HUDEP-2 (cell line): ENCODE measurements at regions not wholly inside any gene's neighbourhood (a gene's known extent, or its start where the extent isn't known, plus 50 kb on each side); places are given as distances from the start of the nearest gene placed in this dataset.
"Not testable (repeated sequence)": the region's sequence is repeated elsewhere in the genome, so short reads cannot be mapped to it uniquely, and the experiment has no call there.

ENCODE experiments used
- DNase-seq, 76 experiments: peaks; one replicate each; lab custom pipeline; 2025; ENCODE audit not compliant: unreplicated experiment in 76 of 76; lab: John Stamatoyannopoulos, UW

DNA sequence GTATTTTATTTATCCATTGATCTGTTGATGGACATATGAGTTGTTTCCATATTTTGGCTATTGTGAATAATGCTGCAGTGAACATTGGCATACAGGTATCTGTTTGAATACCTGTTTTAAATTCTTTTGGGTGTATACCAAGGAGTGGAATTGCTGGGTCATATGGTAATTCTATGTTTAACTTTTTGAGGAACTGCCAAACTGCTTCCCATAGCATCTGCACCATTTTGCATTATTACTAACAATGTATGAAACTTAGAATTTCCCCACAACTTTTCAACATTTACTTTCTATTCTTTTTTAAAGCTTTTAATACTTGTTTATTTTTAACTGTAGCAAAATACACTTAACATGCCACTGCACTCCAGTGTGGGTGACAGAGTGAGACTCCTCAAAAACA, 57.0 kb upstream of the MSN start:
- DNase-seq = no peak

DNA sequence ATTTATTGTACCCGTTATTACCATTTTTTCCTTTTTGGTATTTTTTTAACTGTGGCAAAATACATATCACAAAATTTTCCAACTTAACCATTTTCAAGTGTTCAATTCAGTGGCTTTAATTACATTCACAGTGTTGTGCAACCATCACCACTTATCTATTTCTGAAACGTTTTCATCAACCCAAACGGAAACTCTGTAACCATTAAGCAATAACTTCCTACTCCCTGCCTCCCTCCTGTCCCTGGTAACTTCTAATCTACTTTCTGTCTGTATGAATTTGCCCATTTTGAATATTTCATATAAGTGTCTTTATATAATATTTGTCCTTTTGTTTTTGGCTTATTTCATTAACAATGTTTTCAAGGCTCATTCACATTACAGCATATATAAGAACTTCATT, 57.4 kb upstream of the MSN start:
- DNase-seq = peak in 1 of 76 experiments; percentile 28

DNA sequence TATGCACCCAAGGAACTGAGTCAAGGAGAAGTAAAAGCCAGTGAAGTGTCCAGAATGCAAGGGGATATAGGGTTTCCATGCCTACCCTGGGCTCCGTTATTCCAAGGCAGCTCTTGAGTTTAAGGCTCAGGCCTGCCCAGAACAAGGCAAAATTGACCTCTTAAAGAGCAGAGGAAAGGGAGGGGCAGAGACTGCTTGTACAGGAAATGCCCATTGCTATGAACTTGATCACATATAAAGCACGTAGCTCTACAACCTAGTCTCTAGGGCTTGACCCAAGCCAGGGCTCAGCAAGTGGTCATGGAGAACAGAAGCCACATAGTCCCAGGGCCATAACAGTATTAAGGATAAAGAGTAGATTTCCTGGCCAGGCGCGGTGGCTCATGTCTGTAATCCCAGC, 58.2 kb upstream of the MSN start:
- no peak for DNase-seq

DNA sequence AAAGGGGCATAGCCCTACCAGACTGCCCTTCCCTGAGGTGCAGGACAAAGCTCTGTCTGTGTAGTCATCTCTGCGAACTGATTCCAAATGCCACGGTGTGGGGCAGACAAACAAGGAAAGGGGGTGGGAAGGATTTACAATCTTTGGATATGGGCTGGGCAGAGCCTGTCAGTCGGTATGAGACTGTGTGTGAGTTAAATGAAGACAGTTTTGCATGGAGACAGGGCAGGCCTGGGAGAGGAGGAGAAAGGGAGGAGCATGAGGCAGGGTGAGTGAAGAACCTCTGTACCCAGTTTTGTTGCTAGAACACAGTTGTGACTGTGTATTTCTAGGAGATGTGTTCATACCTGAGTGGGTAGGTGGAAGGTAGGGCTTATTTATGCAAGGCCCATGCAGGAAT, 59.4 kb upstream of the MSN start:
- no peak for DNase-seq

DNA sequence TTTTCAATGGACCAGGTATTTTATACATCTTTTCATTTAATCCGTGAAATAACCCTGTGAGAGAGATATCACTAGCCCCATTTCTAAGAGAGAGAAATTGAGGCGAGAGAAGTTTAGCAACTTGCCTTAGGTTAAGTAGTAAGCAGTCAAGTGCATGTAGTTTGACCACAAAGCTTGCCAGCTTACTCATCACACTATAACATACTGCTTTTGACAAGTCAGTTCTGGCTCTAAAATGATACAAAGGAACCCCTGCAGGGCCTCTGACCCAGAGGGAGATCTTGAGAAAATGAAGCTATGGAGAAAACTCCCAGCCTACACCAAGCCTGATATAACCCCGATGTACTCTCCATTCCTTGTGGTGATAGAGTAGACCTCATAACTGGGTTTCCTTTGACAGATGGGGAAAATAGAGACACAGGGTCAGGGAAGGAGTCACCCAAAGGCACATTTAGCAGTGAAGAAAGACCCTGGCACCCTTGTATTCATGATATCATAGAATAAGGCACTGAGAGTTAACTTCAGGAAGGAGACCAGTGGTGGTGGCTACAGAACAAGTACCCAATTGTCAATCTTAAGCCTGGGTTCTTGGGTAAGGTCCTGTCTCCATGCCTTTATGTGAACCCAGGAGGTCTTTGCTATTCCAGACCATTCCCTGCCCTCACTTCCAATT, 60.2 kb upstream of the MSN start:
- DNase-seq = peak in 1 of 76 experiments; percentile 0

DNA sequence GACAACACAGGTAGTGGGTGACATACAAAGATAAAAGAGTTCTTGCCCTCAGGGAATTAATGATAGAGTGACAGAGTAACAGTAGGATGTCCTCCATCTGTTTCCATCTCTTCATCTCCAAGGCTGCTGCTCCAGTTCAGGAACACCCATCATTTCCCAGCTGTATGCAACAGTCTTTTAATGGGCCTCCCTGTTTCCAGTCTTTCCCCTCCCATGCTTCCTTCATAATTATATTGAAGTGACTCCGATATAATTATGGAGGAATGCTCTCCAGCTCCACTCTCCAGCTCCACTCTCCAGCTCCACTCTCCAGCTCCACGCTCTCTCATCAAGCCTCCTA, 65.3 kb upstream of the MSN start:
- DNase-seq = no peak

DNA sequence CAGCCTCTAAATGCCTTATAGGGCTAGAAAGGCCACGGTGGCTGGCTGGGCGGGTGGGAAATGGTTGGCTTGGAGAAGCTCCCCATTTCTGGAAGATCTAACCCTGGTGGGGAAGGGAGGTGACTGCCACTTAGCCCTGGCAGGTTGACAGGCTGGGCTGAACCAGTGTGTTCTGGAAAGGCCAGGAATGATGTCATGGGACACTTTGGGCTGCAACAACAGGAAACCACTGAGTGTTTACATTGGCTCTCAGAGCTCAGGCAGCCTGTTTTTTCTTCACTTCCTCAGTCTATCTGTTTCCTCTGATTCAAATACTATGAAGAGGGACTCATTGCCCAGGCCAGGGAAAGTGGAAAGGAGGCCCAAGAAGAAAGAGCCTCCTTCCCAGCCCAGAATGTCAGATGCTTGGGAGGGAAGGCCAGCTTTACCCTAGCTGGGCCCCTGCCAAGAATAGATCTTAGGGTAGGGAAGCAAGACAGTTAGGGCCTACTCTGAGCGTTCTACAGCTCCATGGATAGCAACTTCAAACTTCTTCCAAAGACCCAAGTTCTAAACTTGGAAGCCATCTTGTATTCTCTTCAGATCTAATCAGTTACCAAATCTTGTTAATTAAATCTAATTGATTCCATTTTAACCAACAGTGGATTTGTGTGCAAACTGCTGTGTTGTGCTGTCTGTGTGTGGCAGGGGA, 65.8 kb upstream of the MSN start:
- DNase-seq = no peak

DNA sequence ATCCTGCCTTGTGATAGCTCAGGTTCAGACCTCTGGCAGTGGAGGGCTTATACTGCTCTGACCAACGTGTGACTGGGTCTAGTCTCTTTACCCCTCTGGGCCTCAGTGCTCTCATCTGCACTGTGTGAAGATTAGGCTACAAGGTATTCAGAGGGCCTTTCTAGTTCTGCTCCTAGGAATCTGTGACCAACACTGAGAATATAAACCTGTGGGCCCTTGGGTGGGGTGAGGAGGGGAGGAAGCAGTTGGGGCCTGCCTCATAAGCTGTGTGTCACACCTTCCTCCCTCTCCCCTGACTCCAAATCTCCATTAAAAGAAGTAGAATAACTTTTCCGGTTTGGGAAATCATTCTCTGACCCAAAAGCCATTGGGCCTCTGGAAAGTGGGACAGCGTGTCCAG, 66.3 kb upstream of the MSN start:
- DNase-seq = no peak

DNA sequence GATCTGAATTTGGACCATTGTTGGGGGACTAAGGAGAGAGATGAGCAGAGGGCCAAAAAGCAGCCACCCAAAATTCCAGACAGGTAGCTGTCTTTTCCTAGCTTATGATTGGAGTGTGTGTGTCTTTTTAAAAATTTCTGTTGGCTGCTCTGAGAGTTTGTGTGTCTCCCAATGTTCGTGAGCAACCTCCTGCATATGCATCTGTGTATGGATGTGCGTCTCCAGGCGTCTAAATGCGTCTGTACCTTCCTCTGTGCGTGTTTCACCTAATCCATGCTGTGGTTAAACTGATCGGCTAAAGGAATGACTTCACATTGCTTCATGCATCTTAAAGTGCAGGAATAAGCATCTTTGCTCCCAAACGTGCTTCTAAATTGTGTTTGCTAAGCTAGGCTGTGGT, 65.5 kb upstream of the LAS1L start:
- no peak for DNase-seq

DNA sequence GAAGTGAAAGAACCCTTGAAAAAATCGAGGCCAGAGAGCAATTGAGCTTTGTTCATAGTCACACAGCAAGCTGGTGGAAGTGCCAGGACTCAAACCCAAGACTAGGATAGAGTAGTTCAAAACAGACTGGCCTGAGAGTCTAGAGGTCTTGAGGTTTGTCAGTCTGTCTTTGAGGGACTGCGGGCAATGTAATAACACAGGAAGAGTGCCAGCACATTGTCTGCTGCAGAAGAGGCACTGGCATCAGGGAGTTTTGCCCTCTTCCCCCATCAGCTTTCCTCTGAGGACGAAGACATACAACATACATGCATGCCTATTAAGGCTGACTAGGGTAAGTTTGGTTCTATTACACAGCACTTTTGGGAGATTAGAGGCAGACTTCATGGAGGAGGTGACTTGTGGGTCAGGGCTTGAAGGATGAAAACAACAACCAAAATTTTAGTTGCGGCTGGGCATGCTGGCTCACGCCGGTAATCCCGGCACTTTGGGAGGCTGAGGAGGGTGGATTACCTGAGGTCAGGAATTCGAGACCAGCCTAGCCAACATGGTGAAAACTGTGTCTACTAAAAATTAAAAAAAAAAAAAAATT, 64.1 kb upstream of the LAS1L start:
- no peak for DNase-seq

DNA sequence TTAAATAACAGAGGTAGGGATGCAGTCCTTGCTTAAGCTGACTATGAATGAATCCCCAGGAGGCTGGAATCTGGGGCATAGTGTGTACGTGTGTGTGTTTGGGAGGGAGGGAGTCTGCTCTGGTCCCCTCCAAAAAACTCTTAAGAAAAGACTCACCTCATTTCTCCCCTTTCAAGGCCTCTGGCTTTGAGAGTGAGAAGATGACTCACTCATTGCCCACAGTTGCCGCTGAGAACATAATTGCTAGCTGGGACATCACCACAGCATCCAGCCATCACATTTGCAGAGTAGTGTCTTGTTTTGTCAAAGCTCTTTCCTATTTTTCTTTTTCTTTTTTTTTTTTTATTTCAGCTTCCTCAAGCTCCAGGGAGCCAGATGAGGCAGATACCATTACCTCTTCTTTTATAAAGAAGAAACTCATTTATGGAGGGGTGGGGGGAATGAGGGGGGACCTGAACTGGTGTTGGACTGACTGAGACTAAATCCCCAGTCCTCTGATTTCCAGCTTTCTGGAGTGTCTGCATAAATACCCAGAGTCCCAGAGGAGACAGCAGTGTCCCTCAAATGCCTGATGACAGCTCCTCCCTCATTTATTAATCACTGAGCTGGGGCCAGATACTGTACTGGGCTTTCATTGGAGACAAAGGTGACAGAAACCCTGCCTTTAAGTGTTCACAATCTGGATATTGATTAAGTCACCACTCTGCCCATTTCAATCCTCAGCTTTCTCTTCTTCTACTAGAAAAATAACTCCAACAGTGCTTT, 61.9 kb upstream of the LAS1L start:
- peak in 3 of 76 experiments; percentile 0 to 7 (median 1) for DNase-seq

DNA sequence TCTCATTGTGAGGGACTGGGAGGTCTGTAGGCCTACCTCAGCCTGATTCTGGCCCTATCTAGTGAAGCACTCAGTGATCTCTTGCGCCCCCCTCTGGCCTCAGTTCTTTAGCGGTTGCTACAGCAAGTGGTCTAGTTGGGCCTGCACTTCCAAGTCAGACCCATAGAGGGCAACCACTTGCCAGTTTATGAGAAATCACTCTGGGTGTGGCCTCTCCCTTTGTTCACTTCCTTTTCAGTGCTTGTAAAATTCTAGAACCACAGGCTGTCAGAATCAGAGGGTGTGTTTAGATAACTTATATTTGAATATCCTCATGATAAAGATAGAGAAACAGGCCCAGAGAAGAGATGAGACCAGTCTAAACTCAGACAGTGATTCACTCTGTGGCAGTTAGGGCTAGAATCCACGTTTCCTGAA, 60.9 kb upstream of the LAS1L start:
- DNase-seq = peak in 74 of 76 experiments; percentile 34 to 91 (median 79)

DNA sequence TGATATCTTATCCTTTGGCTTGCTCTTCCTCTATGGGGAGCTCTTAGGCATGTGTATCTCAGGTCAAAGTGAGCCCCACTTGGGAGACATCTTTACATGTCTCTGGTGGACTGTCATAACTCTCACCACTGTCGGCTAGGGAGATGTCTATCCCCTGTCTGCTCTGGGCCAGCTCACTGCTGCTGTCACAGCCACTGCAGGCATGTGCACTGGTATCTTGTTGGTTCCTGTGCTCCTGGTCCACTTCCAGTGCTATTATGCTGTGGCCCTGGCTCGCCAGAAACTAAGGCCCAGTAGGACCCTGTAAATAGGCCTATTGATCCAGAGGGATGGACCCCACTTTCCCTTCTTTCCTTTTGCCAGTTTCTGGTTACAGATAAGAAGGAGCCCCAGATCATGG, 56.6 kb upstream of the LAS1L start:
- no peak for DNase-seq

DNA sequence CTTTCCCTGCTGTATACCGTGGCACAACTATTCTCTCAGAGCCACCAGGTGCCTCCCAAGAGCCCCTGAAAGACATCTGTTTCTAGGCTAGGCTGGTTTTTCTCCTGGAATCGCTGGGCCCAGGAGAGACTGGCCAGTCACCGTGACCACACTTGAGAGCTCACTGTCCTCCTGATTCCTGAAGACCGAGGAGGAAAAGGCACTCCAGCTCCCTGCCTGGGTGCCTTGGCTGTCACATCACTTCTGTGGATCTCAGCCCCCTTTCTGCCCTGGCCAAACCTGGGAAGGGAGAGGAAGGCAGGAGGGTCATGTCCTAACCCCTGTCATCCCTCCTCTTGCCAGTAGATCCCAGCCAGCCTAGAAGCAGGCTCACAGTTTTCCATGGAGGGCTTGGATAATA, 54.7 kb upstream of the LAS1L start:
- no peak for DNase-seq

DNA sequence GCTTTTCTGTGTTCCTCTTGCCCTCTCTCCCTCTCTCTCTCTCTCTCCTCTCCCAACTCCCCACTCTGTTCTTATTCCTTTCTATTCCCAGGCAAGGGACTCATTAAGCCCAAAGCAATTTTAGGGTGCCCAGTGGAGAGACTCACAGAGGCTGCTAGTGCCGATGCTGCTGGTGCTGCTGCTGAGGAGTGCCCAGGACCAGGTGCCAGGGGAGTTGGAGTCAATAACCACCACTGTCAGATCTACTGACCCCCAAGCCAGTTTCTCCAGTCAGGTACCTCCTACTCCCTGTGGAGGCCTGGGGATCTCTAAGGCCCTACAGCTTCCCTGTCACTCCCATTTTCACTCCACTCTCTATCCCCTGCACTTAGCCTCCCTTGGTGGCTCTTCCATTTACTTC, 54.2 kb upstream of the LAS1L start:
- DNase-seq = peak in 1 of 76 experiments; percentile 3

DNA sequence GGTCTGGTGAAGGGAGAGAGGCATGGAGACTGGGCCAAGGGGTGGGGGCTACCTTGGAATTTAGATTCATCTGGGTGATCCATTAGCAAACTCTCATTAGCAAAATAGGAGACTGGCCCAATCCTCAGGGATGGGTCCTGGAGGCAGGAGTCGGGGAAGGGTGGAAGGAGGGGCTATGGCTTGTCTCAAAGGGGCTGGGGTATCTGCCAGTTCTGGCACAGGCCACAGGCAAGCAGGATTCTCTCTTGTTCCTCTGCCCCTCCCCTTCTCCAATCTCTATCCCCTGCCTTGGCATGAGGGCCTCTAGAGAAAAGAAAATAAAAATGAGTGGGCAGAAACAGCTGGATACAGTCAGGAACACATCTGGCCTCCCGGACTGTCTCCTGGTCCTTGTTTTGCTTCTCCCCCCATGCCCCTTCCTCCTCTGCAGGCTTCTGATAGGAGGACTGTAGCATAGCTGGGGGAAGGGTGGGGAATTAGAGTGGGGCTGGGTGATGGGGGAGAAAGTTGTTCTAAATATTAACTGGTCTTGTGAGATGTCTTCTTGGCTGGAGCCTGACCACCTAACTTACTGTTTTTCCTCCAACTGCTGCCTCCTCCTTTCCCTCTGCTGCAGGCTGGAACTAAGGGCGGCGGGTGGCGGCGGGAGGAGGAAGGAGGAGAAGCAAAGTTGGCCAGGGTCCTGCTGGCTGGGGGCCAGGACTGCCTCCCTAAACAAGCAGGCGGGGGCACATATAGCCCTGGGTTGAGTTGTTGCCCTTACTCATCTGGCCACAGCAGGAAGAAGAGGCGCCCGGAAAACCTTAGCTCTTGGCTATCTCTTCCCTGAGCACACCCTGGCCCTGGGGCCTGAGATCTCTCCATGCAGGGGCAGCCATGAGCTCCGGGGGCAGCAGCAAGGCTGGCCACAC, 53.3 kb upstream of the LAS1L start:
- DNase-seq = peak in 74 of 76 experiments; percentile 1 to 80 (median 58)

DNA sequence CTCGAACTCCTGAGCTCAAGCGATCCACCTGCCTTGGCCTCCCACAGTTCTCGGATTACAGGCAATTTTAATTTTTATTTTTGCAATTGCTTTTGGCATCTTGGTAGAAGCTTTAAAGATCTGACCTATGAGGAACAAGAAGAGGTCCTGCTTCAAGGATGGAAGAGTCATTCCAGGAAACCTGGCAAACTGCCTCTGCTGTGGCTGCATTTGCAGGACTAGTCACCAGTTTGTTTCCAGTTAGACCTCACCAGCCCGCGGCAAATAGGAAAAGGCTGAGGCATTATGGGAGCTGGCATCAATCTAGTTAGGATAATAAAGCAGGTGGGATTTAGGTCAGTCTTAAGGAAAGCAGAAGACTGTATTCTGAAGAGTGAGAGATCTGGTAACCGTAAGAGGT, 51.9 kb upstream of the LAS1L start:
- DNase-seq = no peak

DNA sequence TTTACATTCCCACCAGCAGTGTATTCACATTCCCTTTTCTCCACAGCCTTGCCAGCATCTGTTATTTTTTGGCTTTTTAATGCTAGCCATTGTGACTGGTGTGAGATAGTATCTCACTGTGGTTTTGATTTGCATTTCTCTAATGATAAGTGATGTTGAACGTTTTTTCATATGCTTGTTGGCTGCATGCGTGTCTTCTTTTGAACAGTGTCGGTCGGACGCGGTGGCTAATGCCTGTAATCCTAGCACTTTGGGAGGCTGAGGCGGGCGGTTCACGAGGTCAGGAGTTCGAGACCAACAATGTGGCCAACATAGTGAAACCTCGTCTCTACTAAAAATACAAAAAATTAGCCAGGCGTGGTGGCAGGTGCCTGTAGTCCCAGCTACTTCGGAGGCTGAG, 50.6 kb upstream of the LAS1L start:
- DNase-seq = not testable (repeated sequence)
